HEK293 (cell line): ENCODE measurements at regions not wholly inside any gene's neighbourhood (a gene's known extent, or its start where the extent isn't known, plus 50 kb on each side); places are given as distances from the start of the nearest gene placed in this dataset.
A peak's percentile ranks its signal among the peaks of the same experiment; 100 is the strongest.

ENCODE experiments used
- CTCF ChIA-PET: fragments of 350-600 bp; formaldehyde crosslinking; extraction: SDS; loops from one replicate; lab custom pipeline; 2021; ENCODE audit warnings: antibody characterized with exemption; lab: Yijun Ruan, JAX
- POLR2A ChIA-PET: fragments of 300-600 bp; formaldehyde crosslinking; extraction: SDS; loops from one replicate; lab custom pipeline; 2020; ENCODE audit warnings: antibody characterized with exemption, inconsistent platforms; lab: Yijun Ruan, JAX
- H3K27ac ChIP-seq: fragments of 200-500 bp; sonication (Bioruptor generic); 2 replicates; pipeline ENCODE4 v1.5.1; 2014; ENCODE audit warnings: low read depth, low read length, control low read depth, inconsistent platforms; ENCODE audit errors: extremely low read depth
- H3K36me3 ChIP-seq, 2 experiments: fragments of 200-500 bp in 1 of 2; sonication (Bioruptor generic) in 1 of 2; 1 replicate in 1 of 2; 2 replicates in 1 of 2; pipeline ENCODE4 v1.5.1; 2014 to 2017; ENCODE audit warnings: inconsistent platforms in 2 of 2, low read length in 2 of 2; ENCODE audit not compliant: control insufficient read depth in 2 of 2, insufficient read depth in 1 of 2
- H3K4me1 ChIP-seq: fragments of 200-500 bp; sonication (Bioruptor generic); 2 replicates; pipeline ENCODE4 v1.5.1; 2014; ENCODE audit warnings: mild to moderate bottlenecking, low read length, inconsistent platforms; ENCODE audit not compliant: control insufficient read depth, insufficient read depth
- H3K4me3 ChIP-seq: 2 replicates; pipeline ENCODE4 v1.5.1; 2011; ENCODE audit warnings: low read depth, mild to moderate bottlenecking, control low read depth, low read length, moderate library complexity
- H3K9me3 ChIP-seq: fragments of 200-500 bp; sonication (Bioruptor generic); 2 replicates; pipeline ENCODE4 v1.5.1; 2014; ENCODE audit warnings: low read depth, low read length, inconsistent platforms; ENCODE audit not compliant: control insufficient read depth, insufficient read depth
- KLF9 ChIP-seq: fragments of 450-650 bp; formaldehyde crosslinking; IDR thresholded peaks from 2 replicates; pipeline ENCODE4 v1.5.1; 2016; ENCODE audit warnings: missing biosample characterization, missing genetic modification characterization, low read depth
- MYNN ChIP-seq: fragments of 450-650 bp; formaldehyde crosslinking; IDR thresholded peaks from 2 replicates; pipeline ENCODE4 v1.5.1; 2016; ENCODE audit warnings: missing biosample characterization, missing genetic modification characterization, borderline replicate concordance
- REPIN1 ChIP-seq: fragments of 450-650 bp; formaldehyde crosslinking; IDR thresholded peaks from 2 replicates; pipeline ENCODE4 v1.5.1; 2017; ENCODE audit warnings: missing biosample characterization, missing genetic modification characterization, low read depth
- SCRT1 ChIP-seq: fragments of 450-650 bp; formaldehyde crosslinking; IDR thresholded peaks from 2 replicates; pipeline ENCODE4 v1.5.1; 2016; ENCODE audit warnings: missing biosample characterization, missing genetic modification characterization, borderline replicate concordance
- ZBTB17 ChIP-seq: fragments of 450-650 bp; formaldehyde crosslinking; IDR thresholded peaks from 2 replicates; pipeline ENCODE4 v1.5.1; 2016; ENCODE audit warnings: missing biosample characterization, missing genetic modification characterization
- ZFP37 ChIP-seq: fragments of 450-650 bp; formaldehyde crosslinking; IDR thresholded peaks from 2 replicates; pipeline ENCODE4 v1.5.1; 2016; ENCODE audit warnings: missing biosample characterization, missing genetic modification characterization
- ZIC2 ChIP-seq: fragments of 450-650 bp; formaldehyde crosslinking; IDR thresholded peaks from 2 replicates; pipeline ENCODE4 v1.5.1; 2016; ENCODE audit warnings: missing biosample characterization, missing genetic modification characterization
- ZNF132 ChIP-seq: fragments of 450-650 bp; formaldehyde crosslinking; IDR thresholded peaks from 2 replicates; pipeline ENCODE4 v1.5.1; 2017; ENCODE audit warnings: missing biosample characterization, missing genetic modification characterization, borderline replicate concordance
- ZNF473 ChIP-seq: fragments of 450-650 bp; formaldehyde crosslinking; IDR thresholded peaks from 2 replicates; pipeline ENCODE4 v1.5.1; 2017; ENCODE audit warnings: missing biosample characterization, missing genetic modification characterization
- ZNF629 ChIP-seq: fragments of 450-650 bp; formaldehyde crosslinking; IDR thresholded peaks from 2 replicates; pipeline ENCODE4 v1.5.1; 2017; ENCODE audit warnings: missing biosample characterization, missing genetic modification characterization
- ZNF768 ChIP-seq: fragments of 450-650 bp; formaldehyde crosslinking; IDR thresholded peaks from 2 replicates; pipeline ENCODE4 v1.5.1; 2018; ENCODE audit warnings: missing biosample characterization, mild to moderate bottlenecking, missing genetic modification characterization
- ZNF776 ChIP-seq: fragments of 450-650 bp; formaldehyde crosslinking; IDR thresholded peaks from 2 replicates; pipeline ENCODE4 v1.5.0; 2017; ENCODE audit warnings: missing biosample characterization, missing genetic modification characterization, borderline replicate concordance
- TF ChIP-seq, protein P1 (sequence below): fragments of 450-650 bp; formaldehyde crosslinking; conservative IDR thresholded peaks from 2 replicates; pipeline ENCODE4 v1.5.1; 2016; ENCODE audit warnings: low read depth, missing biosample characterization, missing genetic modification characterization
- TF ChIP-seq, protein P2 (sequence below): fragments of 450-650 bp; formaldehyde crosslinking; IDR thresholded peaks from 2 replicates; pipeline ENCODE4 v1.5.1; 2017; ENCODE audit warnings: missing biosample characterization, missing genetic modification characterization
- TF ChIP-seq, protein P3 (sequence below): fragments of 450-650 bp; formaldehyde crosslinking; IDR thresholded peaks from 2 replicates; pipeline ENCODE4 v1.5.0; 2017; ENCODE audit warnings: missing biosample characterization, missing genetic modification characterization, borderline replicate concordance
- TF ChIP-seq, protein P4 (sequence below): sonication (generic); formaldehyde crosslinking; IDR thresholded peaks from 2 replicates; pipeline ENCODE4 v1.8.1; 2022; ENCODE audit warnings: mild to moderate bottlenecking, moderate library complexity, missing genetic modification reagents
- TF ChIP-seq, protein P5 (sequence below): fragments of 450-650 bp; formaldehyde crosslinking; IDR thresholded peaks from 2 replicates; pipeline ENCODE4 v1.5.1; 2016; ENCODE audit warnings: missing biosample characterization, missing genetic modification characterization
- TF ChIP-seq, protein P6 (sequence below): fragments of 450-650 bp; formaldehyde crosslinking; IDR thresholded peaks from 2 replicates; pipeline ENCODE4 v1.5.1; 2016; ENCODE audit warnings: missing biosample characterization, missing genetic modification characterization
- TF ChIP-seq, protein P7 (sequence below): fragments of 450-650 bp; formaldehyde crosslinking; IDR thresholded peaks from 2 replicates; pipeline ENCODE4 v1.5.1; 2016; ENCODE audit warnings: missing biosample characterization, missing genetic modification characterization, borderline replicate concordance
- TF ChIP-seq, protein P8 (sequence below): fragments of 450-650 bp; formaldehyde crosslinking; IDR thresholded peaks from 2 replicates; pipeline ENCODE4 v1.5.1; 2016; ENCODE audit warnings: missing biosample characterization, missing genetic modification characterization, low read depth
- TF ChIP-seq, protein P9 (sequence below): fragments of 450-650 bp; formaldehyde crosslinking; IDR thresholded peaks from 2 replicates; pipeline ENCODE4 v1.5.1; 2017; ENCODE audit warnings: missing biosample characterization, missing genetic modification characterization

DNA sequence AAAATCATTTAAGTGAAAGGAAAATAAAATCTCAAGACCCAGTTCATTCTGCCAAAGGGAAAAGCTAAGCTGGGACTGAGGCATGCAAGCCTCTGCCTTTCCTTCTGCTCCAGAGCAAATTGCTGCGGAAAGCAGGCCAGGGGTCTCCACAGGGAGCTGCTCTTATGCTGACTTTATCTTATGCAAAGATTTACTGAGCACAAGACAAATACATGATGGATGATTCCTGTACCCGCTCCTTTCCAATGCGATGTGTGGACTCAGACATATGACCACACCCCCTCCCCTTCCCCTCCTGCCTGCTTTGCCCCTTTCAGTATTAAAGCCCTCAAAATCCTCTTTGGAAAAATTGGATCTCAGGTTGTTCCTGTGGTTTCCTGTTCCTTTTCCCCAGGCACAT, 74.2 kb upstream of the INSIG1 start:
- TF ChIP-seq ZFP37 (no peak), MYNN (tag by site-specific recombination) (peak; percentile 73; the same call in 1 of the 2 replicates), ZNF768 (no peak), SCRT1 (tag by site-specific recombination) (no peak), ZBTB17 (tag by site-specific recombination) (peak; percentile 46; the same call in 1 of the 2 replicates), ZNF132 (no peak), ZNF776 (tag by site-specific recombination) (no peak), ZNF473 (no peak), ZIC2 (peak; percentile 72), REPIN1 (tag by site-specific recombination) (no peak), ZNF629 (tag by site-specific recombination) (no peak), KLF9 (peak; percentile 32; the same call in 1 of the 2 replicates)
- TF ChIP-seq, protein P1, sequence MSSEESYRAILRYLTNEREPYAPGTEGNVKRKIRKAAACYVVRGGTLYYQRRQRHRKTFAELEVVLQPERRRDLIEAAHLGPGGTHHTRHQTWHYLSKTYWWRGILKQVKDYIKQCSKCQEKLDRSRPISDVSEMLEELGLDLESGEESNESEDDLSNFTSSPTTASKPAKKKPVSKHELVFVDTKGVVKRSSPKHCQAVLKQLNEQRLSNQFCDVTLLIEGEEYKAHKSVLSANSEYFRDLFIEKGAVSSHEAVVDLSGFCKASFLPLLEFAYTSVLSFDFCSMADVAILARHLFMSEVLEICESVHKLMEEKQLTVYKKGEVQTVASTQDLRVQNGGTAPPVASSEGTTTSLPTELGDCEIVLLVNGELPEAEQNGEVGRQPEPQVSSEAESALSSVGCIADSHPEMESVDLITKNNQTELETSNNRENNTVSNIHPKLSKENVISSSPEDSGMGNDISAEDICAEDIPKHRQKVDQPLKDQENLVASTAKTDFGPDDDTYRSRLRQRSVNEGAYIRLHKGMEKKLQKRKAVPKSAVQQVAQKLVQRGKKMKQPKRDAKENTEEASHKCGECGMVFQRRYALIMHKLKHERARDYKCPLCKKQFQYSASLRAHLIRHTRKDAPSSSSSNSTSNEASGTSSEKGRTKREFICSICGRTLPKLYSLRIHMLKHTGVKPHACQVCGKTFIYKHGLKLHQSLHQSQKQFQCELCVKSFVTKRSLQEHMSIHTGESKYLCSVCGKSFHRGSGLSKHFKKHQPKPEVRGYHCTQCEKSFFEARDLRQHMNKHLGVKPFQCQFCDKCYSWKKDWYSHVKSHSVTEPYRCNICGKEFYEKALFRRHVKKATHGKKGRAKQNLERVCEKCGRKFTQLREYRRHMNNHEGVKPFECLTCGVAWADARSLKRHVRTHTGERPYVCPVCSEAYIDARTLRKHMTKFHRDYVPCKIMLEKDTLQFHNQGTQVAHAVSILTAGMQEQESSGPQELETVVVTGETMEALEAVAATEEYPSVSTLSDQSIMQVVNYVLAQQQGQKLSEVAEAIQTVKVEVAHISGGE, result no peak
- TF ChIP-seq, protein P2, sequence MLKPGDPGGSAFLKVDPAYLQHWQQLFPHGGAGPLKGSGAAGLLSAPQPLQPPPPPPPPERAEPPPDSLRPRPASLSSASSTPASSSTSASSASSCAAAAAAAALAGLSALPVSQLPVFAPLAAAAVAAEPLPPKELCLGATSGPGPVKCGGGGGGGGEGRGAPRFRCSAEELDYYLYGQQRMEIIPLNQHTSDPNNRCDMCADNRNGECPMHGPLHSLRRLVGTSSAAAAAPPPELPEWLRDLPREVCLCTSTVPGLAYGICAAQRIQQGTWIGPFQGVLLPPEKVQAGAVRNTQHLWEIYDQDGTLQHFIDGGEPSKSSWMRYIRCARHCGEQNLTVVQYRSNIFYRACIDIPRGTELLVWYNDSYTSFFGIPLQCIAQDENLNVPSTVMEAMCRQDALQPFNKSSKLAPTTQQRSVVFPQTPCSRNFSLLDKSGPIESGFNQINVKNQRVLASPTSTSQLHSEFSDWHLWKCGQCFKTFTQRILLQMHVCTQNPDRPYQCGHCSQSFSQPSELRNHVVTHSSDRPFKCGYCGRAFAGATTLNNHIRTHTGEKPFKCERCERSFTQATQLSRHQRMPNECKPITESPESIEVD (tag by site-specific recombination), result no peak
- TF ChIP-seq, protein P3, sequence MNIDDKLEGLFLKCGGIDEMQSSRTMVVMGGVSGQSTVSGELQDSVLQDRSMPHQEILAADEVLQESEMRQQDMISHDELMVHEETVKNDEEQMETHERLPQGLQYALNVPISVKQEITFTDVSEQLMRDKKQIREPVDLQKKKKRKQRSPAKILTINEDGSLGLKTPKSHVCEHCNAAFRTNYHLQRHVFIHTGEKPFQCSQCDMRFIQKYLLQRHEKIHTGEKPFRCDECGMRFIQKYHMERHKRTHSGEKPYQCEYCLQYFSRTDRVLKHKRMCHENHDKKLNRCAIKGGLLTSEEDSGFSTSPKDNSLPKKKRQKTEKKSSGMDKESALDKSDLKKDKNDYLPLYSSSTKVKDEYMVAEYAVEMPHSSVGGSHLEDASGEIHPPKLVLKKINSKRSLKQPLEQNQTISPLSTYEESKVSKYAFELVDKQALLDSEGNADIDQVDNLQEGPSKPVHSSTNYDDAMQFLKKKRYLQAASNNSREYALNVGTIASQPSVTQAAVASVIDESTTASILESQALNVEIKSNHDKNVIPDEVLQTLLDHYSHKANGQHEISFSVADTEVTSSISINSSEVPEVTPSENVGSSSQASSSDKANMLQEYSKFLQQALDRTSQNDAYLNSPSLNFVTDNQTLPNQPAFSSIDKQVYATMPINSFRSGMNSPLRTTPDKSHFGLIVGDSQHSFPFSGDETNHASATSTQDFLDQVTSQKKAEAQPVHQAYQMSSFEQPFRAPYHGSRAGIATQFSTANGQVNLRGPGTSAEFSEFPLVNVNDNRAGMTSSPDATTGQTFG (tag by site-specific recombination), result no peak
- TF ChIP-seq, protein P4, sequence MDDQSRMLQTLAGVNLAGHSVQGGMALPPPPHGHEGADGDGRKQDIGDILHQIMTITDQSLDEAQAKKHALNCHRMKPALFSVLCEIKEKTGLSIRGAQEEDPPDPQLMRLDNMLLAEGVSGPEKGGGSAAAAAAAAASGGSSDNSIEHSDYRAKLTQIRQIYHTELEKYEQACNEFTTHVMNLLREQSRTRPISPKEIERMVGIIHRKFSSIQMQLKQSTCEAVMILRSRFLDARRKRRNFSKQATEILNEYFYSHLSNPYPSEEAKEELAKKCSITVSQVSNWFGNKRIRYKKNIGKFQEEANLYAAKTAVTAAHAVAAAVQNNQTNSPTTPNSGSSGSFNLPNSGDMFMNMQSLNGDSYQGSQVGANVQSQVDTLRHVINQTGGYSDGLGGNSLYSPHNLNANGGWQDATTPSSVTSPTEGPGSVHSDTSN (CRISPR knock-in tag), result no peak
- TF ChIP-seq, protein P5, sequence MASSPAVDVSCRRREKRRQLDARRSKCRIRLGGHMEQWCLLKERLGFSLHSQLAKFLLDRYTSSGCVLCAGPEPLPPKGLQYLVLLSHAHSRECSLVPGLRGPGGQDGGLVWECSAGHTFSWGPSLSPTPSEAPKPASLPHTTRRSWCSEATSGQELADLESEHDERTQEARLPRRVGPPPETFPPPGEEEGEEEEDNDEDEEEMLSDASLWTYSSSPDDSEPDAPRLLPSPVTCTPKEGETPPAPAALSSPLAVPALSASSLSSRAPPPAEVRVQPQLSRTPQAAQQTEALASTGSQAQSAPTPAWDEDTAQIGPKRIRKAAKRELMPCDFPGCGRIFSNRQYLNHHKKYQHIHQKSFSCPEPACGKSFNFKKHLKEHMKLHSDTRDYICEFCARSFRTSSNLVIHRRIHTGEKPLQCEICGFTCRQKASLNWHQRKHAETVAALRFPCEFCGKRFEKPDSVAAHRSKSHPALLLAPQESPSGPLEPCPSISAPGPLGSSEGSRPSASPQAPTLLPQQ (tag by site-specific recombination), result no peak
- TF ChIP-seq, protein P6, sequence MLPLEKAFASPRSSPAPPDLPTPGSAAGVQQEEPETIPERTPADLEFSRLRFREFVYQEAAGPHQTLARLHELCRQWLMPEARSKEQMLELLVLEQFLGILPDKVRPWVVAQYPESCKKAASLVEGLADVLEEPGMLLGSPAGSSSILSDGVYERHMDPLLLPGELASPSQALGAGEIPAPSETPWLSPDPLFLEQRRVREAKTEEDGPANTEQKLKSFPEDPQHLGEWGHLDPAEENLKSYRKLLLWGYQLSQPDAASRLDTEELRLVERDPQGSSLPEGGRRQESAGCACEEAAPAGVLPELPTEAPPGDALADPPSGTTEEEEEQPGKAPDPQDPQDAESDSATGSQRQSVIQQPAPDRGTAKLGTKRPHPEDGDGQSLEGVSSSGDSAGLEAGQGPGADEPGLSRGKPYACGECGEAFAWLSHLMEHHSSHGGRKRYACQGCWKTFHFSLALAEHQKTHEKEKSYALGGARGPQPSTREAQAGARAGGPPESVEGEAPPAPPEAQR, result no peak
- TF ChIP-seq, protein P7, sequence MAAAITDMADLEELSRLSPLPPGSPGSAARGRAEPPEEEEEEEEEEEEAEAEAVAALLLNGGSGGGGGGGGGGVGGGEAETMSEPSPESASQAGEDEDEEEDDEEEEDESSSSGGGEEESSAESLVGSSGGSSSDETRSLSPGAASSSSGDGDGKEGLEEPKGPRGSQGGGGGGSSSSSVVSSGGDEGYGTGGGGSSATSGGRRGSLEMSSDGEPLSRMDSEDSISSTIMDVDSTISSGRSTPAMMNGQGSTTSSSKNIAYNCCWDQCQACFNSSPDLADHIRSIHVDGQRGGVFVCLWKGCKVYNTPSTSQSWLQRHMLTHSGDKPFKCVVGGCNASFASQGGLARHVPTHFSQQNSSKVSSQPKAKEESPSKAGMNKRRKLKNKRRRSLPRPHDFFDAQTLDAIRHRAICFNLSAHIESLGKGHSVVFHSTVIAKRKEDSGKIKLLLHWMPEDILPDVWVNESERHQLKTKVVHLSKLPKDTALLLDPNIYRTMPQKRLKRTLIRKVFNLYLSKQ (tag by site-specific recombination), result no peak
- TF ChIP-seq, protein P8, sequence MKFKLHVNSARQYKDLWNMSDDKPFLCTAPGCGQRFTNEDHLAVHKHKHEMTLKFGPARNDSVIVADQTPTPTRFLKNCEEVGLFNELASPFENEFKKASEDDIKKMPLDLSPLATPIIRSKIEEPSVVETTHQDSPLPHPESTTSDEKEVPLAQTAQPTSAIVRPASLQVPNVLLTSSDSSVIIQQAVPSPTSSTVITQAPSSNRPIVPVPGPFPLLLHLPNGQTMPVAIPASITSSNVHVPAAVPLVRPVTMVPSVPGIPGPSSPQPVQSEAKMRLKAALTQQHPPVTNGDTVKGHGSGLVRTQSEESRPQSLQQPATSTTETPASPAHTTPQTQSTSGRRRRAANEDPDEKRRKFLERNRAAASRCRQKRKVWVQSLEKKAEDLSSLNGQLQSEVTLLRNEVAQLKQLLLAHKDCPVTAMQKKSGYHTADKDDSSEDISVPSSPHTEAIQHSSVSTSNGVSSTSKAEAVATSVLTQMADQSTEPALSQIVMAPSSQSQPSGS (tag by site-specific recombination), result no peak
- TF ChIP-seq, protein P9, sequence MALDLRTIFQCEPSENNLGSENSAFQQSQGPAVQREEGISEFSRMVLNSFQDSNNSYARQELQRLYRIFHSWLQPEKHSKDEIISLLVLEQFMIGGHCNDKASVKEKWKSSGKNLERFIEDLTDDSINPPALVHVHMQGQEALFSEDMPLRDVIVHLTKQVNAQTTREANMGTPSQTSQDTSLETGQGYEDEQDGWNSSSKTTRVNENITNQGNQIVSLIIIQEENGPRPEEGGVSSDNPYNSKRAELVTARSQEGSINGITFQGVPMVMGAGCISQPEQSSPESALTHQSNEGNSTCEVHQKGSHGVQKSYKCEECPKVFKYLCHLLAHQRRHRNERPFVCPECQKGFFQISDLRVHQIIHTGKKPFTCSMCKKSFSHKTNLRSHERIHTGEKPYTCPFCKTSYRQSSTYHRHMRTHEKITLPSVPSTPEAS, result no peak
- ChIA-PET POLR2A (no interaction called here), CTCF (interaction anchor here (1.6 kb wide), 1 partner anchor 121 kb away, joined by 8 read pairs; no protein-coding TSS in a partner anchor)
- Histone ChIP-seq H3K27ac (no peak overlapping the region), H3K4me1 (peaks cover 13% of the 10 kb centered on the region; the same call in 1 of the 2 replicates), H3K4me3 (no peak overlapping the region), H3K9me3 (no peaks in the 10 kb centered on the region), H3K36me3 (no peaks in the 10 kb centered on the region)
